GM11168 (cell line): ENCODE measurements at regions not wholly inside any gene's neighbourhood (a gene's known extent, or its start where the extent isn't known, plus 50 kb on each side); places are given as distances from the start of the nearest gene placed in this dataset.

Experiments
- in situ Hi-C: fragments of 300-500 bp; cut with MboI; formaldehyde crosslinking; loops from one replicate; pipeline ENCODE4 v1.12.0; 2022; ENCODE audit warnings: low sequenced_read_pairs; ENCODE audit not compliant: unreplicated experiment

- in situ Hi-C loops = no loop called here
Observed at GRCh38 chr9:88730780-88731179, 195.8 kb downstream of the NXNL2 start.

- in situ Hi-C loops = no loop called here
Observed at GRCh38 chr9:88732128-88732527, 197.2 kb downstream of the NXNL2 start.

GRCh38 chr9:88733651-88734421, 198.9 kb downstream of the NXNL2 start:
- in situ Hi-C loops = no loop called here

- in situ Hi-C loops = no loop called here
Observed at GRCh38 chr9:88734527-88734926, 199.5 kb downstream of the NXNL2 start.

- in situ Hi-C loops = no loop called here
Observed at GRCh38 chr9:88736136-88736637, 201.2 kb downstream of the NXNL2 start.

GRCh38 chr9:88737031-88737430, 202.1 kb downstream of the NXNL2 start:
- in situ Hi-C loops = no loop called here

- in situ Hi-C loops = no loop called here
Observed at GRCh38 chr9:88737876-88738275, 202.9 kb downstream of the NXNL2 start.

GRCh38 chr9:88738709-88739108, 203.7 kb downstream of the NXNL2 start:
- in situ Hi-C loops = no loop called here

- in situ Hi-C loops = no loop called here
Observed at GRCh38 chr9:88739373-88739772, 204.4 kb downstream of the NXNL2 start.

GRCh38 chr9:88740844-88741243, 205.9 kb downstream of the NXNL2 start:
- in situ Hi-C loops = no loop called here

- in situ Hi-C loops = no loop called here
Observed at GRCh38 chr9:88741335-88741734, 206.4 kb downstream of the NXNL2 start.

- in situ Hi-C loops = no loop called here
Observed at GRCh38 chr9:88742483-88742882, 207.5 kb downstream of the NXNL2 start.

- in situ Hi-C loops = no loop called here
Observed at GRCh38 chr9:88742905-88743304, 207.9 kb downstream of the NXNL2 start.

GRCh38 chr9:88745276-88746001, 210.5 kb downstream of the NXNL2 start:
- in situ Hi-C loops = no loop called here

- in situ Hi-C loops = no loop called here
Observed at GRCh38 chr9:88746029-88746742, 211.2 kb downstream of the NXNL2 start.

- in situ Hi-C loops = no loop called here
Observed at GRCh38 chr9:88746743-88747398, 211.9 kb downstream of the NXNL2 start.

- in situ Hi-C loops = no loop called here
Observed at GRCh38 chr9:88747768-88748167, 212.8 kb downstream of the NXNL2 start.

GRCh38 chr9:88748566-88749261, 213.7 kb downstream of the NXNL2 start:
- in situ Hi-C loops = no loop called here

- in situ Hi-C loops = no loop called here
Observed at GRCh38 chr9:88749420-88749819, 214.4 kb downstream of the NXNL2 start.

GRCh38 chr9:88750832-88751360, 215.9 kb downstream of the NXNL2 start:
- in situ Hi-C loops = no loop called here
